ENCODE measurements at regions not wholly inside any gene's neighbourhood (a gene's known extent, or its start where the extent isn't known, plus 50 kb on each side); places are given as distances from the start of the nearest gene placed in this dataset.

- Histone ChIP-seq H3K27me3 (ENCODE audit: control insufficient read depth in 5 of 5, insufficient read depth in 4 of 5, low read length in 5 of 5) (no peaks in the 10 kb centered on the region), H3K36me3 (ENCODE audit: control insufficient read depth in 5 of 5, insufficient read depth in 5 of 5, low read length in 5 of 5) (no peaks in the 10 kb centered on the region), H3K4me3 (ENCODE audit: low read depth in 1 of 5, low read length in 5 of 5) (no peak overlapping the region), H3K9ac (ENCODE audit: low read length in 5 of 5) (no peak overlapping the region), H3K4me1 (ENCODE audit: control insufficient read depth in 5 of 5, insufficient read depth in 5 of 5, low read length in 5 of 5) (peaks cover 3 to 23% (median 19%) of the 10 kb centered on the region in 5 donors), H3K27ac (ENCODE audit: low read depth, low read length) (no peak overlapping the region), H3K9me3 (ENCODE audit: control insufficient read depth in 5 of 5, low read length in 5 of 5) (no peaks in the 10 kb centered on the region)
These were observed 66.6 kb upstream of the IGFBP3 start for GRCh38 chr7:45987521-45988290.

GRCh38 chr7:45986355-45987298 is 65.6 kb upstream of the IGFBP3 start:
- Histone ChIP-seq H3K9ac (ENCODE audit: low read length in 5 of 5) (no peak overlapping the region), H3K36me3 (ENCODE audit: control insufficient read depth in 5 of 5, insufficient read depth in 5 of 5, low read length in 5 of 5) (no peaks in the 10 kb centered on the region), H3K4me3 (ENCODE audit: low read depth in 1 of 5, low read length in 5 of 5) (no peak overlapping the region), H3K27me3 (ENCODE audit: control insufficient read depth in 5 of 5, insufficient read depth in 4 of 5, low read length in 5 of 5) (no peaks in the 10 kb centered on the region), H3K9me3 (ENCODE audit: control insufficient read depth in 5 of 5, low read length in 5 of 5) (no peaks in the 10 kb centered on the region), H3K4me1 (ENCODE audit: control insufficient read depth in 5 of 5, insufficient read depth in 5 of 5, low read length in 5 of 5) (peaks cover 3 to 23% (median 19%) of the 10 kb centered on the region in 5 donors), H3K27ac (ENCODE audit: low read depth, low read length) (no peak overlapping the region)

GRCh38 chr7:45985902-45986301 is 64.8 kb upstream of the IGFBP3 start:
- no peak overlapping the region for H3K4me3 ChIP-seq (ENCODE audit: low read depth in 1 of 5, low read length in 5 of 5)
- H3K36me3 ChIP-seq (ENCODE audit: control insufficient read depth in 5 of 5, insufficient read depth in 5 of 5, low read length in 5 of 5) = no peaks in the 10 kb centered on the region
- peaks cover 3 to 23% (median 19%) of the 10 kb centered on the region in 5 donors for H3K4me1 ChIP-seq (ENCODE audit: control insufficient read depth in 5 of 5, insufficient read depth in 5 of 5, low read length in 5 of 5)
- no peaks in the 10 kb centered on the region for H3K9me3 ChIP-seq (ENCODE audit: control insufficient read depth in 5 of 5, low read length in 5 of 5)
- no peak overlapping the region for H3K9ac ChIP-seq (ENCODE audit: low read length in 5 of 5)
- H3K27me3 ChIP-seq (ENCODE audit: control insufficient read depth in 5 of 5, insufficient read depth in 4 of 5, low read length in 5 of 5) = no peaks in the 10 kb centered on the region
- H3K27ac ChIP-seq (ENCODE audit: low read depth, low read length) = no peak overlapping the region

GRCh38 chr7:45984386-45985295 is 63.6 kb upstream of the IGFBP3 start:
- peaks cover 3 to 23% (median 19%) of the 10 kb centered on the region in 5 donors for H3K4me1 ChIP-seq (ENCODE audit: control insufficient read depth in 5 of 5, insufficient read depth in 5 of 5, low read length in 5 of 5)
- H3K36me3 ChIP-seq (ENCODE audit: control insufficient read depth in 5 of 5, insufficient read depth in 5 of 5, low read length in 5 of 5) = no peaks in the 10 kb centered on the region
- H3K9ac ChIP-seq (ENCODE audit: low read length in 5 of 5) = peak overlapping the region in 1 of 5 donors; percentile 13
- no peak overlapping the region for H3K4me3 ChIP-seq (ENCODE audit: low read depth in 1 of 5, low read length in 5 of 5)
- no peaks in the 10 kb centered on the region for H3K27me3 ChIP-seq (ENCODE audit: control insufficient read depth in 5 of 5, insufficient read depth in 4 of 5, low read length in 5 of 5)
- H3K27ac ChIP-seq (ENCODE audit: low read depth, low read length) = no peak overlapping the region
- no peaks in the 10 kb centered on the region for H3K9me3 ChIP-seq (ENCODE audit: control insufficient read depth in 5 of 5, low read length in 5 of 5)

- Histone ChIP-seq H3K4me3 (ENCODE audit: low read depth in 1 of 5, low read length in 5 of 5) (no peak overlapping the region), H3K4me1 (ENCODE audit: control insufficient read depth in 5 of 5, insufficient read depth in 5 of 5, low read length in 5 of 5) (peaks cover 3 to 27% (median 19%) of the 10 kb centered on the region in 5 donors), H3K9me3 (ENCODE audit: control insufficient read depth in 5 of 5, low read length in 5 of 5) (no peaks in the 10 kb centered on the region), H3K27me3 (ENCODE audit: control insufficient read depth in 5 of 5, insufficient read depth in 4 of 5, low read length in 5 of 5) (no peaks in the 10 kb centered on the region), H3K9ac (ENCODE audit: low read length in 5 of 5) (peak overlapping the region in 1 of 5 donors; percentile 13), H3K36me3 (ENCODE audit: control insufficient read depth in 5 of 5, insufficient read depth in 5 of 5, low read length in 5 of 5) (no peaks in the 10 kb centered on the region), H3K27ac (ENCODE audit: low read depth, low read length) (peak overlapping the region; percentile 52)
These were observed 62.7 kb upstream of the IGFBP3 start for GRCh38 chr7:45983720-45984255.

- H3K27me3 ChIP-seq (ENCODE audit: control insufficient read depth in 5 of 5, insufficient read depth in 4 of 5, low read length in 5 of 5) = no peaks in the 10 kb centered on the region
- H3K36me3 ChIP-seq (ENCODE audit: control insufficient read depth in 5 of 5, insufficient read depth in 5 of 5, low read length in 5 of 5) = no peaks in the 10 kb centered on the region
- no peak overlapping the region for H3K27ac ChIP-seq (ENCODE audit: low read depth, low read length)
- H3K9ac ChIP-seq (ENCODE audit: low read length in 5 of 5) = no peak overlapping the region
- H3K4me3 ChIP-seq (ENCODE audit: low read depth in 1 of 5, low read length in 5 of 5) = no peak overlapping the region
- H3K4me1 ChIP-seq (ENCODE audit: control insufficient read depth in 5 of 5, insufficient read depth in 5 of 5, low read length in 5 of 5) = peaks cover 5 to 34% (median 26%) of the 10 kb centered on the region in 5 donors
- no peaks in the 10 kb centered on the region for H3K9me3 ChIP-seq (ENCODE audit: control insufficient read depth in 5 of 5, low read length in 5 of 5)
These were observed 62.0 kb upstream of the IGFBP3 start for GRCh38 chr7:45982907-45983719.

- Histone ChIP-seq H3K27ac (ENCODE audit: low read depth, low read length) (no peak overlapping the region), H3K9ac (ENCODE audit: low read length in 5 of 5) (no peak overlapping the region), H3K4me1 (ENCODE audit: control insufficient read depth in 5 of 5, insufficient read depth in 5 of 5, low read length in 5 of 5) (peaks cover 7 to 38% (median 29%) of the 10 kb centered on the region in 5 donors), H3K4me3 (ENCODE audit: low read depth in 1 of 5, low read length in 5 of 5) (no peak overlapping the region), H3K36me3 (ENCODE audit: control insufficient read depth in 5 of 5, insufficient read depth in 5 of 5, low read length in 5 of 5) (no peaks in the 10 kb centered on the region), H3K9me3 (ENCODE audit: control insufficient read depth in 5 of 5, low read length in 5 of 5) (no peaks in the 10 kb centered on the region), H3K27me3 (ENCODE audit: control insufficient read depth in 5 of 5, insufficient read depth in 4 of 5, low read length in 5 of 5) (no peaks in the 10 kb centered on the region)
These were observed 61.1 kb upstream of the IGFBP3 start for GRCh38 chr7:45982132-45982531.

- H3K36me3 ChIP-seq (ENCODE audit: control insufficient read depth in 5 of 5, insufficient read depth in 5 of 5, low read length in 5 of 5) = no peaks in the 10 kb centered on the region
- peaks cover 0 to 2% (median 0%) of the 10 kb centered on the region in 5 donors for H3K27me3 ChIP-seq (ENCODE audit: control insufficient read depth in 5 of 5, insufficient read depth in 4 of 5, low read length in 5 of 5)
- H3K27ac ChIP-seq (ENCODE audit: low read depth, low read length) = no peak overlapping the region
- no peaks in the 10 kb centered on the region for H3K9me3 ChIP-seq (ENCODE audit: control insufficient read depth in 5 of 5, low read length in 5 of 5)
- no peak overlapping the region for H3K4me3 ChIP-seq (ENCODE audit: low read depth in 1 of 5, low read length in 5 of 5)
- H3K9ac ChIP-seq (ENCODE audit: low read length in 5 of 5) = no peak overlapping the region
- H3K4me1 ChIP-seq (ENCODE audit: control insufficient read depth in 5 of 5, insufficient read depth in 5 of 5, low read length in 5 of 5) = peaks cover 7 to 38% (median 29%) of the 10 kb centered on the region in 5 donors
These were observed 59.9 kb upstream of the IGFBP3 start for GRCh38 chr7:45980973-45981372.
